ENCODE measurements at regions not wholly inside any gene's neighbourhood (a gene's known extent, or its start where the extent isn't known, plus 50 kb on each side); places are given as distances from the start of the nearest gene placed in this dataset.
"Not testable (repeated sequence)": the region's sequence is repeated elsewhere in the genome, so short reads cannot be mapped to it uniquely, and the experiment has no call there.

- Histone ChIP-seq H3K36me3 (ENCODE audit: control insufficient read depth, insufficient read depth, low read length) (no peaks in the 10 kb centered on the region), H3K4me1 (ENCODE audit: control insufficient read depth, insufficient read depth, low read length, poor library complexity, severe bottlenecking) (no peaks in the 10 kb centered on the region), H3K27ac (ENCODE audit: low read depth, low read length, severe bottlenecking) (no peak overlapping the region), H3K9me3 (ENCODE audit: control insufficient read depth, low read length) (no peaks in the 10 kb centered on the region), H3K4me3 (ENCODE audit: extremely low read depth, insufficient read depth, low read length, poor library complexity, severe bottlenecking) (no peak overlapping the region)
- WGBS, 2 experiments (ENCODE audit: insufficient coverage in 2 of 2): 80% methylated on average over 2 of the region's 3 CpGs; no CpG with 5 or more reads in 1 of the 2 experiments
Observed at GRCh38 chr6:156205678-156206077, 571.5 kb upstream of the ARID1B start.

- 86 to 100% methylated on average over 4 to 5 of the region's 5 CpGs for WGBS, 2 experiments (ENCODE audit: insufficient coverage in 2 of 2)
- Histone ChIP-seq H3K27ac (ENCODE audit: low read depth, low read length, severe bottlenecking) (no peak overlapping the region), H3K4me1 (ENCODE audit: control insufficient read depth, insufficient read depth, low read length, poor library complexity, severe bottlenecking) (no peaks in the 10 kb centered on the region), H3K36me3 (ENCODE audit: control insufficient read depth, insufficient read depth, low read length) (no peaks in the 10 kb centered on the region), H3K9me3 (ENCODE audit: control insufficient read depth, low read length) (peaks cover 3% of the 10 kb centered on the region), H3K4me3 (ENCODE audit: extremely low read depth, insufficient read depth, low read length, poor library complexity, severe bottlenecking) (no peak overlapping the region)
Observed at GRCh38 chr6:156199182-156199581, 578.0 kb upstream of the ARID1B start.

- no peaks in the 10 kb centered on the region for H3K36me3 ChIP-seq (ENCODE audit: control insufficient read depth, insufficient read depth, low read length)
- no peaks in the 10 kb centered on the region for H3K4me1 ChIP-seq (ENCODE audit: control insufficient read depth, insufficient read depth, low read length, poor library complexity, severe bottlenecking)
- no peak overlapping the region for H3K27ac ChIP-seq (ENCODE audit: low read depth, low read length, severe bottlenecking)
- H3K9me3 ChIP-seq (ENCODE audit: control insufficient read depth, low read length): peaks cover 3% of the 10 kb centered on the region
- 100% methylated on average over 1 of the region's 2 CpGs for WGBS, 2 experiments (ENCODE audit: insufficient coverage in 2 of 2)
- no peak overlapping the region for H3K4me3 ChIP-seq (ENCODE audit: extremely low read depth, insufficient read depth, low read length, poor library complexity, severe bottlenecking)
Observed at GRCh38 chr6:156197513-156197912, 579.7 kb upstream of the ARID1B start.

GRCh38 chr6:156194981-156195380 lies 582.2 kb upstream of the ARID1B start:
- no peak overlapping the region for H3K4me3 ChIP-seq (ENCODE audit: extremely low read depth, insufficient read depth, low read length, poor library complexity, severe bottlenecking)
- no peak overlapping the region for H3K27ac ChIP-seq (ENCODE audit: low read depth, low read length, severe bottlenecking)
- H3K36me3 ChIP-seq (ENCODE audit: control insufficient read depth, insufficient read depth, low read length): no peaks in the 10 kb centered on the region
- H3K9me3 ChIP-seq (ENCODE audit: control insufficient read depth, low read length): peaks cover 3% of the 10 kb centered on the region
- H3K4me1 ChIP-seq (ENCODE audit: control insufficient read depth, insufficient read depth, low read length, poor library complexity, severe bottlenecking): no peaks in the 10 kb centered on the region
- 88% methylated on average over 1 of the region's 2 CpGs; no CpG with 5 or more reads in 1 of the 2 experiments for WGBS, 2 experiments (ENCODE audit: insufficient coverage in 2 of 2)

GRCh38 chr6:156193381-156193780 lies 583.8 kb upstream of the ARID1B start:
- 78 to 100% methylated on average over 1 to 2 of the region's 4 CpGs for WGBS, 2 experiments (ENCODE audit: insufficient coverage in 2 of 2)
- Histone ChIP-seq H3K4me3 (ENCODE audit: extremely low read depth, insufficient read depth, low read length, poor library complexity, severe bottlenecking) (no peak overlapping the region), H3K9me3 (ENCODE audit: control insufficient read depth, low read length) (peaks cover 3% of the 10 kb centered on the region), H3K27ac (ENCODE audit: low read depth, low read length, severe bottlenecking) (no peak overlapping the region), H3K36me3 (ENCODE audit: control insufficient read depth, insufficient read depth, low read length) (no peaks in the 10 kb centered on the region), H3K4me1 (ENCODE audit: control insufficient read depth, insufficient read depth, low read length, poor library complexity, severe bottlenecking) (no peaks in the 10 kb centered on the region)

GRCh38 chr6:156191895-156192294 lies 585.3 kb upstream of the ARID1B start:
- H3K36me3 ChIP-seq (ENCODE audit: control insufficient read depth, insufficient read depth, low read length): no peaks in the 10 kb centered on the region
- peaks cover 3% of the 10 kb centered on the region for H3K9me3 ChIP-seq (ENCODE audit: control insufficient read depth, low read length)
- H3K4me1 ChIP-seq (ENCODE audit: control insufficient read depth, insufficient read depth, low read length, poor library complexity, severe bottlenecking): no peaks in the 10 kb centered on the region
- 80% methylated on average over 1 of the region's 3 CpGs; no CpG with 5 or more reads in 1 of the 2 experiments for WGBS, 2 experiments (ENCODE audit: insufficient coverage in 2 of 2)
- H3K27ac ChIP-seq (ENCODE audit: low read depth, low read length, severe bottlenecking): no peak overlapping the region
- no peak overlapping the region for H3K4me3 ChIP-seq (ENCODE audit: extremely low read depth, insufficient read depth, low read length, poor library complexity, severe bottlenecking)

DNA sequence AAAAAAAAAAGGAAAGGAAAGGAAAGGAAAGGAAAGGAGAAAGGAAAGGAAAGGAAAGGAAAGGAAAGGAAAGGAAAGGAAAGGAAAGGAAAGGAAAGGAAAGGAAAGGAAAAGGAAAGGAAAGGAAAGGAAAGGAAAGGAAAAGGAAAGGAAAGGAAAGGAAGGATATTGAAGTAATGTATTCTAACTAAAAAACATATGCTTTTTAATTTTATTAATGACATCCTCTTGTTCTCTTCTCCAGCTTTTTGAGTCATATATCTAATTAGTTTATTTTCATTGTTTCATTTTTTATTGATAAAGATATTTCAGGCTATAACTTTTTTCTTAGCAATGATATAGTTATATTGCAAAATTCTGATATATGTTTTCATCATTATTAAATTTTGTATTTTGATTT lies 585.8 kb upstream of the ARID1B start:
- not testable (repeated sequence) for H3K4me3 ChIP-seq (ENCODE audit: extremely low read depth, insufficient read depth, low read length, poor library complexity, severe bottlenecking); H3K36me3 ChIP-seq (ENCODE audit: control insufficient read depth, insufficient read depth, low read length); H3K9me3 ChIP-seq (ENCODE audit: control insufficient read depth, low read length); H3K27ac ChIP-seq (ENCODE audit: low read depth, low read length, severe bottlenecking); H3K4me1 ChIP-seq (ENCODE audit: control insufficient read depth, insufficient read depth, low read length, poor library complexity, severe bottlenecking)

GRCh38 chr6:156190270-156190669 lies 586.9 kb upstream of the ARID1B start:
- H3K4me1 ChIP-seq (ENCODE audit: control insufficient read depth, insufficient read depth, low read length, poor library complexity, severe bottlenecking): no peaks in the 10 kb centered on the region
- H3K36me3 ChIP-seq (ENCODE audit: control insufficient read depth, insufficient read depth, low read length): no peaks in the 10 kb centered on the region
- H3K27ac ChIP-seq (ENCODE audit: low read depth, low read length, severe bottlenecking): no peak overlapping the region
- no peaks in the 10 kb centered on the region for H3K9me3 ChIP-seq (ENCODE audit: control insufficient read depth, low read length)
- no peak overlapping the region for H3K4me3 ChIP-seq (ENCODE audit: extremely low read depth, insufficient read depth, low read length, poor library complexity, severe bottlenecking)
- 92 to 100% methylated on average over 2 to 6 of the region's 6 CpGs for WGBS, 2 experiments (ENCODE audit: insufficient coverage in 2 of 2)

DNA sequence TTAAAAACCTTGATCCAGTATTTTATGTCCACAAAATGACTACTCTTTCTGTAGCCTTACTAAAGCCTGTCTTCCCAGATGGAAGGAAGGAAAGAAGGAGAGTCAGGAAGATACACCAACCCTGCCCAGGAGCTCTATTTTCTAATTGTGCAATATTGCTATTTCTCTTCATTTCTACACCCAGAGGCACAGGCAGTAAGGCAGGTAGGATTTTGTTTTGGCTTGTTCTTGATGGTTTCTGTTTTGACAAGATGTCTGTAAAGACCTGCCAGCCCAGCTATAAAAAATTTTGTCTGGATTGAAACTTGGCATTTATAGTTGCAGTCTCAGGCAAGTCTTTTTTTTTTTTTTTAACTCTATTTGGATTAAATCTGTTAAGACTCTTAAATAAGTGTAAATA lies 587.5 kb upstream of the ARID1B start:
- Histone ChIP-seq H3K4me3 (ENCODE audit: extremely low read depth, insufficient read depth, low read length, poor library complexity, severe bottlenecking) (no peak overlapping the region), H3K4me1 (ENCODE audit: control insufficient read depth, insufficient read depth, low read length, poor library complexity, severe bottlenecking) (no peaks in the 10 kb centered on the region), H3K9me3 (ENCODE audit: control insufficient read depth, low read length) (no peaks in the 10 kb centered on the region), H3K36me3 (ENCODE audit: control insufficient read depth, insufficient read depth, low read length) (no peaks in the 10 kb centered on the region), H3K27ac (ENCODE audit: low read depth, low read length, severe bottlenecking) (no peak overlapping the region)

DNA sequence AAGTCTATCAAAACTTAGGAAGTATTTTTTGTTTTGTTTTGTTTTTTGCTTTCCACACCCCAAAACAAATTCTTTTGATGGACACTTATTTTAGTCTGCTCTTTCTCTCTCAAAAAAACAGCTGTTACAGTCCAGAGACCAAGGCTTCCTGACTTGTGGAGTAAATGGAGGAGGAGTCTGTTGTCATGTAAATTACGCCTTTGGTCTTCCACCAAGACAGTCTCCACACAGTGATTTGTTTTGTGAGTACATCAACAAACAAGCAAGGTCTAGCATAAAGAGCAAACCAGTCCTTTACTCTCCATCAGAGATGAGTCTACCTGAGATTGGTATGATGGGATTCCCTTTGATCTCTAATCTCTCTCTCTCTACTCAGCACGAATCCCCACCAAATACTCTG lies 588.0 kb upstream of the ARID1B start:
- WGBS, 2 experiments (ENCODE audit: insufficient coverage in 2 of 2): no CpG with 5 or more reads among the region's 2 CpGs
- H3K36me3 ChIP-seq (ENCODE audit: control insufficient read depth, insufficient read depth, low read length): no peaks in the 10 kb centered on the region
- H3K27ac ChIP-seq (ENCODE audit: low read depth, low read length, severe bottlenecking): no peak overlapping the region
- H3K4me1 ChIP-seq (ENCODE audit: control insufficient read depth, insufficient read depth, low read length, poor library complexity, severe bottlenecking): no peaks in the 10 kb centered on the region
- H3K4me3 ChIP-seq (ENCODE audit: extremely low read depth, insufficient read depth, low read length, poor library complexity, severe bottlenecking): no peak overlapping the region
- no peaks in the 10 kb centered on the region for H3K9me3 ChIP-seq (ENCODE audit: control insufficient read depth, low read length)

DNA sequence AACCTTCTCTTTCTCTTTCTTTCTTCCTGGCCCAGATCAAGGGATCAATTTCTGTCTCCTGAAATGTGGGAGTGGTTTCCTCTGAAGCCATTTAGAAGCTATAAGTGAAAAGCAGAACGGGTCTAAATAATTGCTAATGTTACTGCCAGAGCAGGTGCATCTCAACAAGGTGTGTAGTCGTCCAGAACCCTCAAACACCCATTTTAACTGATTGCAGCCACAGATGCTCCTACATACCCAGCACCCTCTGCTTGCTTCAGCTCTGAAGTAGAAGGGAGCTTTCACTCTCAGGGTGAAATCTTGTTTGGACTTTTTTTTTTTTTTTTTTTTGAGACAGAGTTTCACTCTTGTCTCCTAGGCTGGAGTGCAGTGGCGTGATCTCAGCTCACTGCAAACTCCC lies 592.1 kb upstream of the ARID1B start:
- no peaks in the 10 kb centered on the region for H3K36me3 ChIP-seq (ENCODE audit: control insufficient read depth, insufficient read depth, low read length)
- H3K4me1 ChIP-seq (ENCODE audit: control insufficient read depth, insufficient read depth, low read length, poor library complexity, severe bottlenecking): no peaks in the 10 kb centered on the region
- WGBS, 2 experiments (ENCODE audit: insufficient coverage in 2 of 2): 71 to 93% methylated on average over 1 to 2 of the region's 3 CpGs
- no peak overlapping the region for H3K27ac ChIP-seq (ENCODE audit: low read depth, low read length, severe bottlenecking)
- H3K4me3 ChIP-seq (ENCODE audit: extremely low read depth, insufficient read depth, low read length, poor library complexity, severe bottlenecking): no peak overlapping the region
- no peaks in the 10 kb centered on the region for H3K9me3 ChIP-seq (ENCODE audit: control insufficient read depth, low read length)

DNA sequence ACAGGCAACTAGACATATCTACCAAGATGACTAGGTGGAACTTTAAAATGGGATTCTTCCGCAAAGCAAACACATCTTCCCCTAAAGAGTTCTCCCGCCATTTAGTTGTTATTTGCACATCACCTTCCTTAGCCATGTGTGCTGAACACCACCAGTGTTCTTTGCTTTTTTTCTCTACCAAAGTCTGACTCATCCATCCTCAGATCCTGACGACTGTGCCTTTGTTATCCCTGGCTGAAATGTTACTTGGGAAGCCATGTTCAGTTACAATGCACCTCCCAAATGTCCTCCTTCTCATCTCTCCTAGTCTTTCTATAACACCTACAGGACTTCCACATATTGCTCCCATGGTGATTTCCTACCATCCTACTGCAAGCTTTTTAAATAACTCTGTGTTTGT lies 593.5 kb upstream of the ARID1B start:
- WGBS, 2 experiments (ENCODE audit: insufficient coverage in 2 of 2): 77 to 84% methylated on average over 3 of the region's 3 CpGs

More for the DNA sequence above, 593.5 kb upstream of the ARID1B start:
- Histone ChIP-seq H3K27ac (ENCODE audit: low read depth, low read length, severe bottlenecking) (no peak overlapping the region), H3K4me1 (ENCODE audit: control insufficient read depth, insufficient read depth, low read length, poor library complexity, severe bottlenecking) (no peaks in the 10 kb centered on the region), H3K36me3 (ENCODE audit: control insufficient read depth, insufficient read depth, low read length) (no peaks in the 10 kb centered on the region), H3K4me3 (ENCODE audit: extremely low read depth, insufficient read depth, low read length, poor library complexity, severe bottlenecking) (no peak overlapping the region), H3K9me3 (ENCODE audit: control insufficient read depth, low read length) (no peaks in the 10 kb centered on the region)

Data from mesodermal cell (in vitro differentiated cells).